ENCODE measurements at regions not wholly inside any gene's neighbourhood (a gene's known extent, or its start where the extent isn't known, plus 50 kb on each side); places are given as distances from the start of the nearest gene placed in this dataset.
"Not testable (repeated sequence)": the region's sequence is repeated elsewhere in the genome, so short reads cannot be mapped to it uniquely, and the experiment has no call there.

DNA sequence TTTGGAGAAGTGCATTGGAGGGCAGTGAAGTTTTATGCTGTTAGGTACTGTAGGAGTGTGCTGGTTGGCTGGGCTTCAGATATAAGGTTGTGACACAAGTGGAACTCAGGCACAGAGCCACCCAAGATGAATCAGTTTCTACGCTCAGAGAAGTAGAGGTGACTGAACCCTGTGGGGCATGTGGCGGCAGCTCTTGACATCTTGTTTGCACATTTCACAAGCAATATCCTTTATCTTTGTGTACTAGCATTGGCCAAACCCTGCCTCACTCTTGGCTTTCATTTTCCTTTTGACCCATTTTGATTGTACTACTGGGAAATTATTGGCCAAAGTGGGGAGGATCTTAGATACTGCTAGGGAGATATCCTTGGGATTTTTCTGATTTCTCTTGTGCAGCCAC is 110.0 kb downstream of the PSAT1 start:
- Histone ChIP-seq H2AK5ac (ENCODE audit: low read length, severe bottlenecking) (no peak overlapping the region), H3K27me3 (ENCODE audit: control insufficient read depth in 1 of 2, insufficient read depth in 1 of 2, low read length in 2 of 2) (peaks cover 6% of the 10 kb centered on the region in 2 experiments), H2BK5ac (ENCODE audit: low read depth, low read length, poor library complexity, severe bottlenecking) (no peak overlapping the region), H2BK120ac (ENCODE audit: low read depth, low read length) (no peak overlapping the region), H2BK15ac (ENCODE audit: low read depth, poor library complexity, severe bottlenecking) (no peak overlapping the region), H3K4me1 (ENCODE audit: control insufficient read depth, insufficient read depth, low read depth, low read length) (no peaks in the 10 kb centered on the region), H3K27ac (ENCODE audit: low read length, poor library complexity, severe bottlenecking) (no peak overlapping the region), H3K9me3 (ENCODE audit: control insufficient read depth, low read length) (no peaks in the 10 kb centered on the region), H3K9ac (ENCODE audit: low read length) (no peak overlapping the region), H3K18ac (ENCODE audit: low read depth in 1 of 2, low read length in 2 of 2) (no peak overlapping the region), H3K14ac (ENCODE audit: low read length in 2 of 2) (no peak overlapping the region), H4K8ac (ENCODE audit: low read length) (no peak overlapping the region), H3K4me3 (ENCODE audit: insufficient read depth in 1 of 2, low read depth in 1 of 2, low read length in 2 of 2) (no peak overlapping the region), H3K79me1 (replicated peaks; ENCODE audit: low read length, poor library complexity, severe bottlenecking) (no peaks in the 10 kb centered on the region), H3K36me3 (ENCODE audit: control insufficient read depth in 1 of 2, insufficient read depth in 2 of 2, low read depth in 1 of 2, low read length in 2 of 2) (no peaks in the 10 kb centered on the region), H3K23ac (ENCODE audit: low read length in 2 of 2) (no peak overlapping the region), H4K91ac (ENCODE audit: low read length) (no peak overlapping the region), H3K4me2 (ENCODE audit: low read length, poor library complexity, severe bottlenecking) (no peak overlapping the region), H2AFZ (ENCODE audit: low read depth, low read length) (no peak overlapping the region), H3K4ac (ENCODE audit: low read depth in 1 of 2, low read length in 2 of 2) (no peak overlapping the region), H2BK12ac (ENCODE audit: low read length in 2 of 2) (no peak overlapping the region)
- no peak for DNase-seq
- WGBS = 96% methylated on average over 2 of the region's 2 CpGs

DNA sequence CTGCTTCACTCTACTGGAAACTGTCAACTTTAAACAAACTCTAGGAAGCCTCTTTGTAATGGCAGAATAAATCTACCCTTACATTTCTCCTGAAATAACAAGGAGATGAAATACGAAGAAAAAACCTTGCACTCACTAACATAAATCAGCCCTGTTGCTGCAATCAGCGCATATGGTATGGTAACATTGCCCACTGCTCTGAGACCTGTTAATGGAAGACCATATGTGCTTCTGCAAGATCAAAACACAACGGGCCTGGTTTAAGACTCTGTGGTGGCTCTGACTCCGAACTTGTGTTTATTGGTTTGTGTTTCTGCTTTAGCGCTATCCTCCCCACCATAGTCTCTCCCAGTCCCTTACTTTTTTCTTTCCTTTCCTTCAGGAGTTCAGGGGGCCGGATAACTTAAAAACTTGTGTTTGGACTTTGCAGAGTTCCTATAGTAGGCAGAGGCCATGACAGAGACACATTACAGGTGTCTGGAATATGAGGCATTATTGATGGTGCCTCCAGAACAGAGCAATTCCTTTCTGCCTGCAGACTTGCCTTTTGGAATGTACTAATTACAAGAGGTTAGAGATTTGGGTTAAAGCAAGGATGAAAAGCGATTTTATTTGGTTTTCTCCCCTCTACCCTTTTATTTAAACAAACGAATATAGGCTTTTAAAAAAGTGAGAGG is 110.8 kb downstream of the PSAT1 start:
- Histone ChIP-seq H3K79me1 (replicated peaks; ENCODE audit: low read length, poor library complexity, severe bottlenecking) (no peaks in the 10 kb centered on the region), H2BK120ac (ENCODE audit: low read depth, low read length) (no peak overlapping the region), H3K4me1 (ENCODE audit: control insufficient read depth, insufficient read depth, low read depth, low read length) (no peaks in the 10 kb centered on the region), H2BK5ac (ENCODE audit: low read depth, low read length, poor library complexity, severe bottlenecking) (no peak overlapping the region), H2BK15ac (ENCODE audit: low read depth, poor library complexity, severe bottlenecking) (no peak overlapping the region), H4K8ac (ENCODE audit: low read length) (no peak overlapping the region), H3K27ac (ENCODE audit: low read length, poor library complexity, severe bottlenecking) (no peak overlapping the region), H2AFZ (ENCODE audit: low read depth, low read length) (no peak overlapping the region), H3K9me3 (ENCODE audit: control insufficient read depth, low read length) (no peaks in the 10 kb centered on the region), H2AK5ac (ENCODE audit: low read length, severe bottlenecking) (no peak overlapping the region), H3K27me3 (ENCODE audit: control insufficient read depth in 1 of 2, insufficient read depth in 1 of 2, low read length in 2 of 2) (peaks cover 0 to 6% of the 10 kb centered on the region in 2 experiments), H3K14ac (ENCODE audit: low read length in 2 of 2) (no peak overlapping the region), H4K91ac (ENCODE audit: low read length) (no peak overlapping the region), H3K4ac (ENCODE audit: low read depth in 1 of 2, low read length in 2 of 2) (no peak overlapping the region), H2BK12ac (ENCODE audit: low read length in 2 of 2) (no peak overlapping the region), H3K36me3 (ENCODE audit: control insufficient read depth in 1 of 2, insufficient read depth in 2 of 2, low read depth in 1 of 2, low read length in 2 of 2) (no peaks in the 10 kb centered on the region), H3K4me3 (ENCODE audit: insufficient read depth in 1 of 2, low read depth in 1 of 2, low read length in 2 of 2) (no peak overlapping the region), H3K4me2 (ENCODE audit: low read length, poor library complexity, severe bottlenecking) (no peak overlapping the region), H3K23ac (ENCODE audit: low read length in 2 of 2) (no peak overlapping the region), H3K9ac (ENCODE audit: low read length) (no peak overlapping the region), H3K18ac (ENCODE audit: low read depth in 1 of 2, low read length in 2 of 2) (no peak overlapping the region)
- no peak for DNase-seq
- 44% methylated on average over 3 of the region's 8 CpGs for WGBS

DNA sequence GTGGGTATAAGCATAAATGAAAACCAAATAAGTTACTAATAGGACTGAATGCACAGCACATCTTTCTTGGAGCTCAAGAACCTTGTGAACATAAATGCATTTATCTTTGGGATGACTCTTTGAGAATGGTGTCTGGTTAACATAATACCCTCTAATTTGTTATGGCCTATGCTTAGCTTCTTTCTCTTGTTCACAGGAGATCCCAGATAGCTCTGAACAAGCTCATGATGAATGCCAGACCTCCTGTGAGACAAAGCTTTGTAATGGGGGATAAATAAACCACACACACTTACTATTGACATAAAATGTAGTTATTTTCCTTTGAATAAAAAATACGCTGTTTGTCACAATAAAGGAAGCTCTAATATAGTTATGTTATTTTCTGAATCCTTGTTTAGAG is 111.5 kb downstream of the PSAT1 start:
- no peak overlapping the region for H2BK120ac ChIP-seq (ENCODE audit: low read depth, low read length)
- WGBS = no CpG with 5 or more reads among the region's 1 CpG
- no peaks in the 10 kb centered on the region for H3K9me3 ChIP-seq (ENCODE audit: control insufficient read depth, low read length)

GRCh38 chr9:78409928-78410510 is 113.1 kb downstream of the PSAT1 start:
- not testable (repeated sequence) for H3K23ac ChIP-seq (ENCODE audit: low read length in 2 of 2); H3K79me1 ChIP-seq (replicated peaks; ENCODE audit: low read length, poor library complexity, severe bottlenecking); H2BK5ac ChIP-seq (ENCODE audit: low read depth, low read length, poor library complexity, severe bottlenecking); DNase-seq; H3K9ac ChIP-seq (ENCODE audit: low read length); H3K4me2 ChIP-seq (ENCODE audit: low read length, poor library complexity, severe bottlenecking); H2BK15ac ChIP-seq (ENCODE audit: low read depth, poor library complexity, severe bottlenecking); H3K36me3 ChIP-seq (ENCODE audit: control insufficient read depth in 1 of 2, insufficient read depth in 2 of 2, low read depth in 1 of 2, low read length in 2 of 2); H4K91ac ChIP-seq (ENCODE audit: low read length); H2BK12ac ChIP-seq (ENCODE audit: low read length in 2 of 2); H3K18ac ChIP-seq (ENCODE audit: low read depth in 1 of 2, low read length in 2 of 2); H2AFZ ChIP-seq (ENCODE audit: low read depth, low read length); H3K27me3 ChIP-seq (ENCODE audit: control insufficient read depth in 1 of 2, insufficient read depth in 1 of 2, low read length in 2 of 2); H3K9me3 ChIP-seq (ENCODE audit: control insufficient read depth, low read length); H3K27ac ChIP-seq (ENCODE audit: low read length, poor library complexity, severe bottlenecking); H4K8ac ChIP-seq (ENCODE audit: low read length); H2BK120ac ChIP-seq (ENCODE audit: low read depth, low read length); H2AK5ac ChIP-seq (ENCODE audit: low read length, severe bottlenecking); H3K4ac ChIP-seq (ENCODE audit: low read depth in 1 of 2, low read length in 2 of 2); H3K4me3 ChIP-seq (ENCODE audit: insufficient read depth in 1 of 2, low read depth in 1 of 2, low read length in 2 of 2); H3K4me1 ChIP-seq (ENCODE audit: control insufficient read depth, insufficient read depth, low read depth, low read length); H3K14ac ChIP-seq (ENCODE audit: low read length in 2 of 2)
- WGBS = 96% methylated on average over 24 of the region's 25 CpGs

More for the DNA sequence above, 111.5 kb downstream of the PSAT1 start:
- Histone ChIP-seq H2BK12ac (ENCODE audit: low read length in 2 of 2) (no peak overlapping the region), H4K91ac (ENCODE audit: low read length) (no peak overlapping the region), H2BK15ac (ENCODE audit: low read depth, poor library complexity, severe bottlenecking) (no peak overlapping the region), H3K4me1 (ENCODE audit: control insufficient read depth, insufficient read depth, low read depth, low read length) (no peaks in the 10 kb centered on the region), H3K18ac (ENCODE audit: low read depth in 1 of 2, low read length in 2 of 2) (no peak overlapping the region), H4K8ac (ENCODE audit: low read length) (no peak overlapping the region), H3K4ac (ENCODE audit: low read depth in 1 of 2, low read length in 2 of 2) (no peak overlapping the region), H3K27ac (ENCODE audit: low read length, poor library complexity, severe bottlenecking) (no peak overlapping the region), H3K4me2 (ENCODE audit: low read length, poor library complexity, severe bottlenecking) (no peak overlapping the region), H3K14ac (ENCODE audit: low read length in 2 of 2) (no peak overlapping the region), H2BK5ac (ENCODE audit: low read depth, low read length, poor library complexity, severe bottlenecking) (no peak overlapping the region), H3K23ac (ENCODE audit: low read length in 2 of 2) (no peak overlapping the region), H3K9ac (ENCODE audit: low read length) (no peak overlapping the region), H3K79me1 (replicated peaks; ENCODE audit: low read length, poor library complexity, severe bottlenecking) (no peaks in the 10 kb centered on the region), H2AK5ac (ENCODE audit: low read length, severe bottlenecking) (no peak overlapping the region), H3K36me3 (ENCODE audit: control insufficient read depth in 1 of 2, insufficient read depth in 2 of 2, low read depth in 1 of 2, low read length in 2 of 2) (no peaks in the 10 kb centered on the region), H2AFZ (ENCODE audit: low read depth, low read length) (no peak overlapping the region), H3K27me3 (ENCODE audit: control insufficient read depth in 1 of 2, insufficient read depth in 1 of 2, low read length in 2 of 2) (peaks cover 0 to 6% of the 10 kb centered on the region in 2 experiments), H3K4me3 (ENCODE audit: insufficient read depth in 1 of 2, low read depth in 1 of 2, low read length in 2 of 2) (no peak overlapping the region)
- no peak for DNase-seq
